Neural cell (in vitro differentiated cells): ENCODE measurements at regions not wholly inside any gene's neighbourhood (a gene's known extent, or its start where the extent isn't known, plus 50 kb on each side); places are given as distances from the start of the nearest gene placed in this dataset.

Experiments used
- CTCF ChIP-seq: fragments of 450-650 bp; IDR thresholded peaks from 2 replicates; pipeline ENCODE4 v1.5.1; 2014; ENCODE audit warnings: antibody characterized with exemption, mild to moderate bottlenecking, moderate library complexity; ENCODE audit not compliant: poor library complexity, severe bottlenecking
- EZH2 ChIP-seq: fragments of 200-600, 300-800 bp; shearing (Covaris generic), sonication (generic); IDR thresholded peaks from 2 replicates; pipeline ENCODE4 v1.6.1; 2014; ENCODE audit warnings: antibody characterized with exemption, low read length, borderline replicate concordance, mild to moderate bottlenecking; ENCODE audit not compliant: insufficient read depth, poor library complexity, severe bottlenecking
- POLR2AphosphoS5 ChIP-seq: IDR thresholded peaks from 2 replicates; pipeline ENCODE4 v1.6.1; 2012
- RAD21 ChIP-seq: fragments of 450-650 bp; conservative IDR thresholded peaks from 2 replicates; pipeline ENCODE4 v1.6.1; 2014; ENCODE audit warnings: antibody characterized with exemption, mild to moderate bottlenecking, moderate library complexity
- REST ChIP-seq: IDR thresholded peaks from 2 replicates; pipeline ENCODE4 v1.6.1; 2012; ENCODE audit warnings: borderline replicate concordance
- SMC3 ChIP-seq: fragments of 450-650 bp; conservative IDR thresholded peaks from 2 replicates; pipeline ENCODE4 v1.6.1; 2014; ENCODE audit warnings: antibody characterized with exemption, mild to moderate bottlenecking, moderate library complexity; ENCODE audit not compliant: poor library complexity

- TF ChIP-seq CTCF (no peak), SMC3 (no peak), EZH2 (no peak), RAD21 (no peak), REST (no peak), POLR2AphosphoS5 (no peak)
Measured at GRCh38 chrY:8125907-8126571, 1211.2 kb upstream of the TSPY4 start.
